ENCODE measurements at regions not wholly inside any gene's neighbourhood (a gene's known extent, or its start where the extent isn't known, plus 50 kb on each side); places are given as distances from the start of the nearest gene placed in this dataset.

DNA sequence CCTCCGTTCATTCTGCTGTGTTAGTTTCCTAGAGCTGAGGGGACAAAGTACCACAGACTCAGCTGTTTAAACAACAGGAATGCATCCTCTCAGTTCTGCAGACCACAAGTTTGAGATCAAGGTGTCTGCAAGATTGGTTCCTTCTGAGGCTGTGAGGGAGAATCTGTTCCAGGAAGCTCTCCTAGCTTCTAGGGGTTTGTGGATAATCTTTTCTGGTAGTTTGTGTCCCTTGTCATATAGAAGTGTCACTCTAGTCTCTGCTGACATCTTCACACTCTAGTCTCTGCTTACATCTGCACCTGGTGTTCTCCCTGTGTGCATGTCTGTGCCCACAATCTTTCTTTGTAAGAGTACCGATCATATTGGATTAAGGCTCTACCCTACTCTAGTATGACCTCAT lies 581.8 kb downstream of the RNF144A start:
- H3K27ac ChIP-seq (ENCODE audit: low read length), result no peak overlapping the region
- no peaks in the 10 kb centered on the region for H3K27me3 ChIP-seq (ENCODE audit: insufficient read depth, low read depth, low read length)
- no peaks in the 10 kb centered on the region for H3K9me2 ChIP-seq (ENCODE audit: insufficient read depth, low read length)
- no peaks in the 10 kb centered on the region for H3F3A ChIP-seq (ENCODE audit: insufficient read depth, low read length, poor library complexity, severe bottlenecking)
- no peaks in the 10 kb centered on the region for H4K20me1 ChIP-seq (ENCODE audit: insufficient read depth)
- H3K4me3 ChIP-seq (ENCODE audit: low read length), result no peak overlapping the region
- no peaks in the 10 kb centered on the region for H3K79me2 ChIP-seq (replicated peaks; ENCODE audit: insufficient read depth, low read length)
- no peaks in the 10 kb centered on the region for H3K36me3 ChIP-seq (ENCODE audit: insufficient read depth, low read length)
- TF ChIP-seq EP300 (conservative IDR thresholded peaks at IDR 0.05; ENCODE audit: poor library complexity, severe bottlenecking) (no peak), TAF1 (IDR thresholded peaks at IDR 0.05; ENCODE audit: low read depth) (no peak), RAD21 (conservative IDR thresholded peaks at IDR 0.05) (no peak), REST (IDR thresholded peaks at IDR 0.05; ENCODE audit: borderline replicate concordance) (no peak), EZH2 (IDR thresholded peaks at IDR 0.05; ENCODE audit: borderline replicate concordance, insufficient read depth, low read length, poor library complexity, severe bottlenecking) (no peak), SMC3 (conservative IDR thresholded peaks at IDR 0.05; ENCODE audit: poor library complexity) (no peak), POLR2AphosphoS5 (IDR thresholded peaks at IDR 0.05) (no peak)
- H2AFZ ChIP-seq (ENCODE audit: low read depth, low read length), result no peak overlapping the region
- H3K9me3 ChIP-seq (ENCODE audit: low read length), result no peaks in the 10 kb centered on the region
- H3K4me2 ChIP-seq (ENCODE audit: low read length), result no peak overlapping the region
- no peak overlapping the region for H3K9ac ChIP-seq (ENCODE audit: low read length)

DNA sequence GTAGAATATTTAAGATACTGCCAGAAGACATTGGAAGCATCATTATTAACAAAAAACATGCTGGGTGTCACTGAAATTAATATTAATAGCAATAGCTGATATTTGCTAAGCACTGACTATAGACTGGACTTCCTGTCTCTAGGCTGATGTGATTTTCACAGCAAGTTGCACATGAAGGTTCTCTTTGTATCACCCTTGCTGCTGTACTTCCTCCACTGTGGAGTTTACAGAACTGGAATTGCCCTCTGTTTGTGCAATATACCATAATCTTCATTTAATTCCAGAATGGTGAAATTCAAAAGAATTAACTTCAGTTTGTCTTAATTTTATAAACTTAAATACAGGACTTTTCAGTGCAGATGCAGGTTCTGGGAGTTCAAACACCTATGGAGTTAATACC lies 585.1 kb downstream of the RNF144A start:
- H3K9me3 ChIP-seq (ENCODE audit: low read length), result no peaks in the 10 kb centered on the region
- H3K27me3 ChIP-seq (ENCODE audit: insufficient read depth, low read depth, low read length), result no peaks in the 10 kb centered on the region
- H3K4me2 ChIP-seq (ENCODE audit: low read length), result no peak overlapping the region
- H3K27ac ChIP-seq (ENCODE audit: low read length), result no peak overlapping the region
- no peaks in the 10 kb centered on the region for H3K36me3 ChIP-seq (ENCODE audit: insufficient read depth, low read length)
- H3K9ac ChIP-seq (ENCODE audit: low read length), result no peak overlapping the region
- H2AFZ ChIP-seq (ENCODE audit: low read depth, low read length), result no peak overlapping the region
- TF ChIP-seq MXI1 (conservative IDR thresholded peaks at IDR 0.05; ENCODE audit: poor library complexity, severe bottlenecking), result no peak
- TF ChIP-seq EP300 (conservative IDR thresholded peaks at IDR 0.05; ENCODE audit: poor library complexity, severe bottlenecking), result no peak
- no peak for TF ChIP-seq EZH2 (IDR thresholded peaks at IDR 0.05; ENCODE audit: borderline replicate concordance, insufficient read depth, low read length, poor library complexity, severe bottlenecking)
- TF ChIP-seq SMC3 (conservative IDR thresholded peaks at IDR 0.05; ENCODE audit: poor library complexity), result no peak
- TF ChIP-seq RAD21 (conservative IDR thresholded peaks at IDR 0.05), result no peak
- no peak for TF ChIP-seq TAF1 (IDR thresholded peaks at IDR 0.05; ENCODE audit: low read depth)
- H3K9me2 ChIP-seq (ENCODE audit: insufficient read depth, low read length), result no peaks in the 10 kb centered on the region
- no peaks in the 10 kb centered on the region for H3K79me2 ChIP-seq (replicated peaks; ENCODE audit: insufficient read depth, low read length)
- no peak overlapping the region for H3K4me3 ChIP-seq (ENCODE audit: low read length)
- no peaks in the 10 kb centered on the region for H4K20me1 ChIP-seq (ENCODE audit: insufficient read depth)
- H3F3A ChIP-seq (ENCODE audit: insufficient read depth, low read length, poor library complexity, severe bottlenecking), result no peaks in the 10 kb centered on the region

DNA sequence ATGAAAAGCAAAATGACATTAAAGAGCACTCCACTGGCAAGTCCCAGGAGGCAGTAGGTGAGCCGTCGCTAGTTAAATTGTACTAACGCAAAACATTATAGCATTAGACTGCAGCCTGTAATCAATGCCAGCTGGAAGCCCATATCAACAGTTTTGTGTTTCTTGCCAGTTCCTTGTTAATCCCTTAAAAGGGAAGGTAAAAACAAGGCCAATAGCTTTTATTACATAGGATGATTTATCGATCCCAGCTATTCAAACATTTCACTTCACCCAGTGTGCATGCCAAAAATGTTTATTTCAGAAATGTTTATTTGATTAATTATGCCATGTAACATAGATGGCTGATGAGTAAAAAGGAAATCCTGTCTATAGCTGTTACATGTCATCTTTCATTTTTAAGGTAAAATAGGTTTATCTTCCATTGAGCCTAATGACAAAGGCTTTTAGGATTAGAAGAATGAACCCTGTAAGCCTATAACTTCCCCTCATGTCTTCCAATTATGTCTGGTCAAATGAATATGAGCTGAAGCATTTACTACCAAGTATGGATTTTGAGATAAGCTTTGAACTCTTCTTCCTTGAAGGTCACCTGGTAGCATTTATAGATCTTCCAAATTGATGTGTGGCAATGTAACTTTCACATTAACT lies 591.2 kb downstream of the RNF144A start:
- TF ChIP-seq REST (IDR thresholded peaks at IDR 0.05; ENCODE audit: borderline replicate concordance) (no peak), EP300 (conservative IDR thresholded peaks at IDR 0.05; ENCODE audit: poor library complexity, severe bottlenecking) (peak; percentile 49), POLR2AphosphoS5 (IDR thresholded peaks at IDR 0.05) (peak; percentile 90)
- H3K27ac ChIP-seq (ENCODE audit: low read length), result no peak overlapping the region
- H3K9ac ChIP-seq (ENCODE audit: low read length), result no peak overlapping the region
- no peak overlapping the region for H2AFZ ChIP-seq (ENCODE audit: low read depth, low read length)
- H3K4me3 ChIP-seq (ENCODE audit: low read length), result no peak overlapping the region
- H3K27me3 ChIP-seq (ENCODE audit: insufficient read depth, low read depth, low read length), result no peaks in the 10 kb centered on the region
- no peaks in the 10 kb centered on the region for H3K9me3 ChIP-seq (ENCODE audit: low read length)
- H3K79me2 ChIP-seq (replicated peaks; ENCODE audit: insufficient read depth, low read length), result no peaks in the 10 kb centered on the region
- no peaks in the 10 kb centered on the region for H3F3A ChIP-seq (ENCODE audit: insufficient read depth, low read length, poor library complexity, severe bottlenecking)
- H4K20me1 ChIP-seq (ENCODE audit: insufficient read depth), result no peaks in the 10 kb centered on the region
- no peaks in the 10 kb centered on the region for H3K36me3 ChIP-seq (ENCODE audit: insufficient read depth, low read length)
- H3K9me2 ChIP-seq (ENCODE audit: insufficient read depth, low read length), result no peaks in the 10 kb centered on the region
- no peak overlapping the region for H3K4me2 ChIP-seq (ENCODE audit: low read length)

Data from neural cell (in vitro differentiated cells).